ENCODE measurements at regions not wholly inside any gene's neighbourhood (a gene's known extent, or its start where the extent isn't known, plus 50 kb on each side); places are given as distances from the start of the nearest gene placed in this dataset.

DNA sequence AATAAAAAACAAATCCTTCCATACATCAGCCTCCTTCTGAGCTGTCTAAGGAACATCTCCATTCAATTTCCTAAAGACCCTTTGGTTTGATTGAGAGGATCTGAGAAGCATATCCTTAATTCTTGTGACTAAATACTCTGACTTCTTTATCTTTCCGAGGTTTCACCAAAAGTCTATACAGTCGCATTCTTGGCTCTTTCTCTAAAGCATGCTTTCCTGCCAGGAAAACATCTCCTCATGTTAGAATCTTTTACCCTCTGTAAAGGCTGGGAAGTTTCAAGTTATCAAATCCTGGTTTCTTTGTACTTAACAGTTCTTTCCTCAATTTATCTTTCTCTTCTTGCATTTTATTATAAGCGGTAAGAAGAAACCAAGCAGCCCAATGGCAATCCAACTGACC is 630.4 kb downstream of the PTPRC start:
- DNase-seq (ENCODE audit: low read depth): peak; percentile 18
- TF ChIP-seq, protein P1, sequence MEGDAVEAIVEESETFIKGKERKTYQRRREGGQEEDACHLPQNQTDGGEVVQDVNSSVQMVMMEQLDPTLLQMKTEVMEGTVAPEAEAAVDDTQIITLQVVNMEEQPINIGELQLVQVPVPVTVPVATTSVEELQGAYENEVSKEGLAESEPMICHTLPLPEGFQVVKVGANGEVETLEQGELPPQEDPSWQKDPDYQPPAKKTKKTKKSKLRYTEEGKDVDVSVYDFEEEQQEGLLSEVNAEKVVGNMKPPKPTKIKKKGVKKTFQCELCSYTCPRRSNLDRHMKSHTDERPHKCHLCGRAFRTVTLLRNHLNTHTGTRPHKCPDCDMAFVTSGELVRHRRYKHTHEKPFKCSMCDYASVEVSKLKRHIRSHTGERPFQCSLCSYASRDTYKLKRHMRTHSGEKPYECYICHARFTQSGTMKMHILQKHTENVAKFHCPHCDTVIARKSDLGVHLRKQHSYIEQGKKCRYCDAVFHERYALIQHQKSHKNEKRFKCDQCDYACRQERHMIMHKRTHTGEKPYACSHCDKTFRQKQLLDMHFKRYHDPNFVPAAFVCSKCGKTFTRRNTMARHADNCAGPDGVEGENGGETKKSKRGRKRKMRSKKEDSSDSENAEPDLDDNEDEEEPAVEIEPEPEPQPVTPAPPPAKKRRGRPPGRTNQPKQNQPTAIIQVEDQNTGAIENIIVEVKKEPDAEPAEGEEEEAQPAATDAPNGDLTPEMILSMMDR (IDR thresholded peaks at IDR 0.05; ENCODE audit: low read length, missing control alignments): no peak
- no peak overlapping the region for H3K4me3 ChIP-seq (replicated peaks; ENCODE audit: low read depth, low read length)

DNA sequence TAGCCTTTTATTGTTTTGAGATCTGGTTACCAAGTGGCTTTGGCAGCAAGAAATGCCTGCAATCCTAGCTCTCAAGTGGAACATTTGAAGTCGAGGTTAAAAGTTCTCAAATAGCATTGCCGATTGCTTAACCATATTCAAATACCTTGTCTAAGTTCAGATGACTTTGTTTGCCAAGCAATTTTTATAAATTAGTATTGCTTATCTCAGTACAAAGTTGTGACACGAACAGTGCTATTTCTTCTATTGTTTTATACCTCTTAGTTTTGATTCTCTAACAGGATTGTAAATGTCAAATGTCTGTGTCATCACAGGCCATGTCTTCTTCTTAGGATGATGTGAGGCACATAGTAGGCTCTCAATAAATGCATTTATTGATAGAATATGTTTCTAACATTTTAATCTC is 633.3 kb downstream of the PTPRC start:
- DNase-seq (ENCODE audit: low read depth): peak; percentile 88
- H3K4me3 ChIP-seq (replicated peaks; ENCODE audit: low read depth, low read length): no peak overlapping the region
- TF ChIP-seq, protein P1 (IDR thresholded peaks at IDR 0.05; ENCODE audit: low read length, missing control alignments): no peak

DNA sequence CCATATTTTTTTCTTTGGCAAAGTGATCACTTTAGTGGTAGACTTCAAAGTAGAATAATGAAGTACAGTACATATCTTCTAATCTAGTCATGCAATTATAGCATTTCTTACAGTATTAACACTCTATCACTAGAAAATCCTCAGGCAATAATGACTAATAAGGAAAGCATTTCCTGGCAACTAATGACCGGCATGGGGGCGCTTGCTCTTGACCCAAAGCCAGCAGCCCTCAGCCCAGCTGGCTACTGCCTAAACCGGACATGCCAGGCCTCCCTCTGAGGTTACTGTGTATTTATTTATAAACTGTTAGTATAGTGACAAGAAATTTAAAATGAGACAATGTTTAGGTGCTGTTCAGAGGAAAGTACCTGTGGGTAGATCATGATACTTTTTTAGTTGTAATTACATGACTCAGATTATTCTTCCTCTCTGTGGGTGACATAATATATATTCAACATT is 633.8 kb downstream of the PTPRC start:
- TF ChIP-seq, protein P1 (IDR thresholded peaks at IDR 0.05; ENCODE audit: low read length, missing control alignments): no peak
- H3K4me3 ChIP-seq (replicated peaks; ENCODE audit: low read depth, low read length): no peak overlapping the region
- DNase-seq (ENCODE audit: low read depth): peak; percentile 94

DNA sequence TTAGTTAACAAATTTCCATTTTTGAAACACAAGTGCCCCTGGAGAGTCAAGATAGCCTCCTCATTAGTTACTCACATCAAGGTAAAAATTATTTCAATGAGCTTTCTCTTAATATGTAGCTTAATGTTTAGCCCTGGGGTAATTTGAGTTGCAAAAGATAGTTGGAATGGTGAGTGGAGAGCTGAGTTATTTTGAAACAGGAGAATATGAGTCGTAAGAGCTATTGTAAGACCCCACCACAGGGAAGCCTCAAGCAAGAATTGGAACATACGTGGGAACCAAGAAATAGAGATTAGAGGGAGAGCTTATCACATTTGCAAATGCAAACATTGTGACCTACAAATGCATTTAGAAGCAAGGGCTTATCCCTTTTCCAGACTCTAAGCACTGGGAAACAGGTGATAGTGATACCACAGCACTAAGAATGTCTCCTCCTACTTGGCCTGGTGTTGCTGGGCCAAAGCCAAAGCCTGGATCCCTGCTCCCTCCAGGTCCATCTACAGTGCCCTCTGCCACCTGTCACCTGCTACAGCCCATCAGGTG is 635.1 kb downstream of the PTPRC start:
- TF ChIP-seq, protein P1 (IDR thresholded peaks at IDR 0.05; ENCODE audit: low read length, missing control alignments): no peak
- H3K4me3 ChIP-seq (replicated peaks; ENCODE audit: low read depth, low read length): no peak overlapping the region
- peak; percentile 32 for DNase-seq (ENCODE audit: low read depth)

DNA sequence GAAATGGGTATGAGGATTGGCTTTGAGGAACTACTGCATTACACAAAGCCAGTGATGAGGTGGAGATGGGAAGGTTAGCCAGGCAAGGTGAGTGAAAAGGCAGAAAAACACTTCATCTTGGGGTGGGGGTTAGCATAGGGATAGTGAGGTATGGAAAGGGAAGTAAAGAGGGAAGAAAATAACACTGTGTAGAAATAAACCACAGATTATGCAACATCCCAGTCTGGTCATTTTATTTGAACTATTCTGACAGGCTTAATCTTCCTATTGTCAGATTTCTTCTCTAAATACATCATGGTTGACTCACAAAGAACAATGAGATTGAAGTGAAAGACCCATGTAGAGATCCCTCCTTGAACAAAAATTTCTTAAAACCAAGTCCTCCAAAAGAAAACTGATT is 640.2 kb downstream of the PTPRC start:
- TF ChIP-seq, protein P1 (IDR thresholded peaks at IDR 0.05; ENCODE audit: low read length, missing control alignments): no peak
- peak; percentile 76 for DNase-seq (ENCODE audit: low read depth)

DNA sequence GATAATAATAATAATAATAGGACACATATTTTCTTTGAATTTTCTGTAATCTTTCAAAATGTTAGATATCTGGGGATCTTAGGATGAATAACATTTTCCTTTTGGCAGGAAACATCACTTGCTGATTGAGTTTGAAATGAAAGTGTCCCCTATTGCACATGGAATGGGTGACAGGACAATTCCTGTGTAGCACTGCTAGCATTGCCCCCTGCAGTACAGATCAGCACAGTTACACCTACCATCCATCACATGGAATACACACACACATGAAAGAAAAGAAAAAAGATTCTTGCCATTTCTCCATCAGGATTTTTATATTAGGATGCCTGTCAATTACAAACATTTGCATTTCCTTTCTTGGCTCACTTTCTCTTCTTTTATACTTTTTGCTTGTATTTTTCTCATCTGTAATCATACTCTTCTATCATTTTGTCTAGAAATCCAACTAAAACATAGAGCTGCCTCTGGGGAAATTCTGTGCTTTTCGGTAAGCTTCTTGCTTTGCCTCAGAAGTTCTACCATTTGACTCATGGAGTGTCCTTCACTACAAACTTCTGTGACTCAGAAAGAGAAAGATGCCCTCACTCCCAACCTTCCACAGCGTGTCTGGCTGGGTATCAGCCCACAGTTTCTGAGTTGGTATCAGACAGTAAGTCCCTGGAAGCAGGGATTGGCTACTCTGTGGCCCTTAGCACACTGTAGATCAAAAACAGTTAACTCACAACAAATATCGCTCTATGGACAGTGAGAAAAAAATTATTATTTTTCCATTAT is 641.2 kb downstream of the PTPRC start:
- DNase-seq (ENCODE audit: low read depth): peak; percentile 27
- no peak overlapping the region for H3K4me3 ChIP-seq (replicated peaks; ENCODE audit: low read depth, low read length)
- TF ChIP-seq, protein P1 (IDR thresholded peaks at IDR 0.05; ENCODE audit: low read length, missing control alignments): no peak

More for the DNA sequence above, 640.2 kb downstream of the PTPRC start:
- no peak overlapping the region for H3K4me3 ChIP-seq (replicated peaks; ENCODE audit: low read depth, low read length)
